Liver (tissue), 3 donors: ENCODE measurements at regions not wholly inside any gene's neighbourhood (a gene's known extent, or its start where the extent isn't known, plus 50 kb on each side); places are given as distances from the start of the nearest gene placed in this dataset.

Source experiments
- TAF1 ChIP-seq: conservative IDR thresholded peaks from 2 replicates; pipeline ENCODE4 v1.6.1; 2016; ENCODE audit warnings: antibody characterized with exemption, mild to moderate bottlenecking
- YY1 ChIP-seq: IDR thresholded peaks from 2 replicates; pipeline ENCODE4 v1.6.1; 2016; ENCODE audit warnings: antibody characterized with exemption, mild to moderate bottlenecking
- TF ChIP-seq, protein P1 (sequence below): fragments of 150-350 bp; IDR thresholded peaks from 2 replicates; pipeline ENCODE4 v1.5.1; 2017; ENCODE audit warnings: improper control_type of control experiment, low read depth, low read length; ENCODE audit not compliant: missing input control
- TF ChIP-seq, protein P2 (sequence below): IDR thresholded peaks from 2 replicates; pipeline ENCODE4 v1.6.1; 2016; ENCODE audit warnings: antibody characterized with exemption
- donor health status: healthy.
- donor health status: healthy.

DNA sequence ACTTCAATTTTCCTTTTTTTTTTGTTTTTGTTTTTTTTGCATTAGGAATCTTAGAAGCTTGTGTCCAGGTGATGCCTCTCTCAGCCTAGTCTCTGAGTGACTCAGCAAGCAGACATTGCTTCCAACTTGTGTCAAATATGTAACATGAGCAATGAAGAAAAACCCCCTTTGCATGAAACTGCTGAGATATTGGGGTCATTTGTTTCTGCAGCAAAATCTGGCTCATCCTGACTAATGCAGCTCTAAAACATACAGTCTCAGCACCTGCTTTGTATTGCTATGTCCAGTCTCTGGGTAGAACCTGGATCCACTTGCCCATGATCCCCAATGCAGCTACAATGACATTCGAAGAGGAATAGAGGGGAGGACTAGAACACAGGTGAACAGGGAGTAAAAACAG lies 55.7 kb upstream of the LRFN2 start:
- TF ChIP-seq, protein P1, sequence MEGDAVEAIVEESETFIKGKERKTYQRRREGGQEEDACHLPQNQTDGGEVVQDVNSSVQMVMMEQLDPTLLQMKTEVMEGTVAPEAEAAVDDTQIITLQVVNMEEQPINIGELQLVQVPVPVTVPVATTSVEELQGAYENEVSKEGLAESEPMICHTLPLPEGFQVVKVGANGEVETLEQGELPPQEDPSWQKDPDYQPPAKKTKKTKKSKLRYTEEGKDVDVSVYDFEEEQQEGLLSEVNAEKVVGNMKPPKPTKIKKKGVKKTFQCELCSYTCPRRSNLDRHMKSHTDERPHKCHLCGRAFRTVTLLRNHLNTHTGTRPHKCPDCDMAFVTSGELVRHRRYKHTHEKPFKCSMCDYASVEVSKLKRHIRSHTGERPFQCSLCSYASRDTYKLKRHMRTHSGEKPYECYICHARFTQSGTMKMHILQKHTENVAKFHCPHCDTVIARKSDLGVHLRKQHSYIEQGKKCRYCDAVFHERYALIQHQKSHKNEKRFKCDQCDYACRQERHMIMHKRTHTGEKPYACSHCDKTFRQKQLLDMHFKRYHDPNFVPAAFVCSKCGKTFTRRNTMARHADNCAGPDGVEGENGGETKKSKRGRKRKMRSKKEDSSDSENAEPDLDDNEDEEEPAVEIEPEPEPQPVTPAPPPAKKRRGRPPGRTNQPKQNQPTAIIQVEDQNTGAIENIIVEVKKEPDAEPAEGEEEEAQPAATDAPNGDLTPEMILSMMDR: no peak
- TF ChIP-seq YY1: no peak
- TF ChIP-seq, protein P2, sequence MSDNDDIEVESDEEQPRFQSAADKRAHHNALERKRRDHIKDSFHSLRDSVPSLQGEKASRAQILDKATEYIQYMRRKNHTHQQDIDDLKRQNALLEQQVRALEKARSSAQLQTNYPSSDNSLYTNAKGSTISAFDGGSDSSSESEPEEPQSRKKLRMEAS: no peak
- no peak for TF ChIP-seq TAF1
